H1 (cell line): ENCODE measurements at regions not wholly inside any gene's neighbourhood (a gene's known extent, or its start where the extent isn't known, plus 50 kb on each side); places are given as distances from the start of the nearest gene placed in this dataset.

Source experiments
- CTCF ChIA-PET: fragments of 300-600 bp; sonication (Branson Sonifier 250); formaldehyde crosslinking; loops from one replicate; lab custom pipeline; 2021; ENCODE audit not compliant: partially characterized antibody; lab: Charles Lee
- POLR2A ChIA-PET: fragments of 300-600 bp; sonication (Branson Sonifier 250); formaldehyde crosslinking; loops from one replicate; lab custom pipeline; 2021; ENCODE audit warnings: inconsistent platforms; ENCODE audit not compliant: partially characterized antibody; lab: Charles Lee
- DNase-seq, 2 experiments: peaks; one replicate each; pipeline versions ENCODE4 v3.0.0 to v3.0.0-alpha.2; 2010 to 2022; ENCODE audit warnings: low spot score in 2 of 2, low read depth in 1 of 2, mixed read lengths in 1 of 2
- FAIRE-seq: peaks from 2 replicates; lab custom pipeline; 2011; peaks lifted over from hg19 to GRCh38; lab: Jason Lieb, UNC
- H2AFZ ChIP-seq: 2 replicates; pipeline ENCODE4 v1.8.1; 2012; ENCODE audit warnings: low read length, inconsistent platforms
- H2AK5ac ChIP-seq: 2 replicates; pipeline ENCODE4 v1.6.1; 2013; ENCODE audit warnings: low read depth, low read length
- H2BK120ac ChIP-seq: replicated peaks from 2 replicates; pipeline ENCODE3; 2013; ENCODE audit warnings: low read depth, low read length, inconsistent platforms
- H2BK12ac ChIP-seq: 2 replicates; pipeline ENCODE4 v1.6.1; 2013; ENCODE audit warnings: low read depth, low read length
- H2BK15ac ChIP-seq: 2 replicates; pipeline ENCODE4 v1.6.1; 2013; ENCODE audit warnings: low read length
- H2BK20ac ChIP-seq: 2 replicates; pipeline ENCODE4 v1.6.1; 2013; ENCODE audit warnings: low read length
- H2BK5ac ChIP-seq: 2 replicates; pipeline ENCODE4 v1.6.1; 2013; ENCODE audit warnings: low read depth, low read length
- H3K14ac ChIP-seq: 2 replicates; pipeline ENCODE4 v1.6.1; 2013; ENCODE audit warnings: inconsistent platforms; ENCODE audit not compliant: insufficient read length
- H3K18ac ChIP-seq: 2 replicates; pipeline ENCODE4 v1.6.1; 2013; ENCODE audit warnings: low read length; ENCODE audit errors: extremely low read depth
- H3K23ac ChIP-seq: 2 replicates; pipeline ENCODE4 v1.6.1; 2013; ENCODE audit warnings: inconsistent platforms; ENCODE audit not compliant: insufficient read length
- H3K23me2 ChIP-seq: 2 replicates; pipeline ENCODE4 v1.6.1; 2013; ENCODE audit warnings: low read depth, low read length
- H3K27ac ChIP-seq: 2 replicates; pipeline ENCODE4 v1.6.1; 2011; ENCODE audit warnings: low read depth, low read length, inconsistent platforms
- H3K27me3 ChIP-seq, 4 experiments: replicated peaks in 1 of 4; 1 replicate in 1 of 4; 2 replicates in 3 of 4; pipeline versions ENCODE4 v1.6.1 to v1.8.1; 2011 to 2013; ENCODE audit warnings: low read length in 3 of 4, mild to moderate bottlenecking in 3 of 4, inconsistent platforms in 2 of 4, mixed read lengths in 2 of 4, moderate library complexity in 1 of 4; ENCODE audit not compliant: control insufficient read depth in 3 of 4, insufficient read depth in 3 of 4; ENCODE audit errors: extremely low read depth in 1 of 4
- H3K36me3 ChIP-seq, 4 experiments: 2 replicates each; pipeline versions ENCODE4 v1.6.1 to v1.8.1; 2011 to 2013; ENCODE audit warnings: mild to moderate bottlenecking in 4 of 4, low read length in 3 of 4, moderate library complexity in 2 of 4, control low read depth in 1 of 4, inconsistent platforms in 1 of 4; ENCODE audit not compliant: insufficient read depth in 4 of 4, control insufficient read depth in 2 of 4
- H3K4ac ChIP-seq: replicated peaks from 2 replicates; pipeline ENCODE3; 2013; ENCODE audit warnings: low read length, low read depth, mixed read lengths, inconsistent platforms; ENCODE audit not compliant: insufficient read length
- H3K4me1 ChIP-seq, 4 experiments: replicated peaks in 1 of 4; 1 replicate in 1 of 4; 2 replicates in 3 of 4; pipeline versions ENCODE4 v1.6.1 to v1.8.1; 2011 to 2013; ENCODE audit warnings: low read length in 3 of 4, inconsistent platforms in 2 of 4, mixed read lengths in 1 of 4; ENCODE audit not compliant: insufficient read depth in 4 of 4, control insufficient read depth in 3 of 4
- H3K4me2 ChIP-seq, 2 experiments: 2 replicates each; pipeline versions ENCODE4 v1.6.1 to v1.8.1; 2011 to 2013; ENCODE audit warnings: low read depth in 2 of 2, low read length in 2 of 2, control low read depth in 1 of 2, inconsistent platforms in 1 of 2, mild to moderate bottlenecking in 1 of 2; ENCODE audit not compliant: insufficient read depth in 1 of 2
- H3K4me3 ChIP-seq, 4 experiments: fragments of 200-600, 300-600 bp in 1 of 4; sonication (generic), shearing (Covaris generic), sonication (Bioruptor Twin) in 1 of 4; 2 replicates each; pipeline versions ENCODE4 v1.5.1 to v1.8.1; 2011 to 2016; ENCODE audit warnings: low read length in 4 of 4, low read depth in 3 of 4, control low read depth in 2 of 4, inconsistent platforms in 2 of 4, mild to moderate bottlenecking in 2 of 4, mixed read lengths in 1 of 4, moderate library complexity in 1 of 4; ENCODE audit not compliant: insufficient read depth in 2 of 4; ENCODE audit errors: extremely low read depth in 1 of 4
- H3K56ac ChIP-seq: replicated peaks from 2 replicates; pipeline ENCODE3; 2013; ENCODE audit warnings: low read depth, mild to moderate bottlenecking, mixed read lengths, low read length, inconsistent platforms; ENCODE audit not compliant: insufficient read length
- H3K79me1 ChIP-seq: 2 replicates; pipeline ENCODE4 v1.6.1; 2013; ENCODE audit warnings: low read depth, low read length, control low read depth
- H3K79me2 ChIP-seq, 2 experiments: 2 replicates each; pipeline versions ENCODE4 v1.6.1 to v1.8.1; 2012 to 2013; ENCODE audit warnings: low read length in 2 of 2, mild to moderate bottlenecking in 2 of 2, inconsistent platforms in 1 of 2; ENCODE audit not compliant: insufficient read depth in 2 of 2, control insufficient read depth in 1 of 2
- H3K9ac ChIP-seq, 4 experiments: replicated peaks in 1 of 4; 1 replicate in 1 of 4; 2 replicates in 3 of 4; pipeline versions ENCODE4 v1.6.1 to v1.8.1; 2011 to 2013; ENCODE audit warnings: low read depth in 3 of 4, low read length in 3 of 4, control low read depth in 2 of 4, mild to moderate bottlenecking in 2 of 4, moderate library complexity in 2 of 4, inconsistent platforms in 1 of 4; ENCODE audit errors: extremely low read depth in 1 of 4
- H3K9me3 ChIP-seq, 2 experiments: 2 replicates each; pipeline versions ENCODE4 v1.6.1 to v1.8.1; 2012 to 2013; ENCODE audit warnings: mild to moderate bottlenecking in 2 of 2, moderate library complexity in 2 of 2, control low read depth in 1 of 2, inconsistent platforms in 1 of 2, low read depth in 1 of 2, low read length in 1 of 2, mixed read lengths in 1 of 2; ENCODE audit not compliant: insufficient read depth in 2 of 2
- H4K20me1 ChIP-seq, 2 experiments: replicated peaks in 1 of 2; 2 replicates each; pipeline versions ENCODE3 to v1.8.1; 2011 to 2013; ENCODE audit warnings: inconsistent platforms in 2 of 2, low read length in 2 of 2, mild to moderate bottlenecking in 1 of 2; ENCODE audit not compliant: insufficient read depth in 2 of 2, control insufficient read depth in 1 of 2
- H4K5ac ChIP-seq: 2 replicates; pipeline ENCODE4 v1.6.1; 2013; ENCODE audit warnings: low read length, low read depth, mixed read lengths, inconsistent platforms; ENCODE audit not compliant: insufficient read length
- H4K8ac ChIP-seq: 2 replicates; pipeline ENCODE4 v1.8.0; 2013; ENCODE audit warnings: mild to moderate bottlenecking, moderate library complexity, low read length, inconsistent platforms; ENCODE audit not compliant: insufficient read depth; ENCODE audit errors: extremely low read depth
- H4K91ac ChIP-seq: replicated peaks from 2 replicates; pipeline ENCODE3; 2013; ENCODE audit warnings: low read length, mixed read lengths, inconsistent platforms; ENCODE audit not compliant: insufficient read length
- GTF2F1 ChIP-seq: IDR thresholded peaks from 2 replicates; pipeline ENCODE4 v1.6.1; 2012; ENCODE audit warnings: low read depth, low read length, improper control_type of control experiment, borderline replicate concordance
- RAD21 ChIP-seq, 2 experiments: IDR thresholded peaks in 1 of 2; conservative IDR thresholded peaks in 1 of 2; 2 replicates each; pipeline ENCODE4 v1.6.1; 2011; ENCODE audit warnings: low read depth in 2 of 2, low read length in 2 of 2, improper control_type of control experiment in 1 of 2, inconsistent platforms in 1 of 2, mild to moderate bottlenecking in 1 of 2, moderate library complexity in 1 of 2
- RNF2 ChIP-seq: fragments of 200-900, 300-1000 bp; sonication (generic); IDR thresholded peaks from 2 replicates; pipeline ENCODE4 v1.7.1; 2016; ENCODE audit warnings: borderline replicate concordance, low read depth, mild to moderate bottlenecking, antibody characterized with exemption, low read length; ENCODE audit not compliant: poor library complexity, severe bottlenecking; ENCODE audit errors: missing control alignments

DNA sequence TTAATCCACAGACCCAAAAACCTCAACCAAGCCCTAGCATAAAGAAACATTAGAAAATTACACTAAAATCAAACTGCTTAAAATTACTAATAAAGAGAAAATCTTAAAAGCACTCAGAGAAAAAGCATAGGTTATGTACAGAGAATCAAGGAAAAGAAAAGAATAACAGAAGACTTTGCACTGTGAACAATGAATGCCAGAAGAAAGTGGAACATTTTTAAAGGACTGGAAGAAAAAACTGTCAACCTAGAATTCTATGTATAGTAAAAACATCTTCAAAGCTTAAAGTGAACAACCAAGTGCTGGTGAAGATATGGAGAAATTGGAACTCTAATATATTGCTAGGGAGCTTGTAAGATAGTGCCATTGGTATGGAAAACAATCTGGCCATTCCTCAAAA, 82.7 kb upstream of the SLC6A11 start:
- no peak overlapping the region for H3K4ac ChIP-seq
- peaks cover 2% of the 10 kb centered on the region; the same call in 1 of the 2 replicates for H3K23me2 ChIP-seq
- no peak overlapping the region for H4K8ac ChIP-seq
- no peaks in the 10 kb centered on the region for H3K79me1 ChIP-seq
- H3K18ac ChIP-seq, result no peak overlapping the region
- H2BK5ac ChIP-seq, result no peak overlapping the region
- no peak overlapping the region for H3K14ac ChIP-seq
- no peak overlapping the region for H4K5ac ChIP-seq
- H4K20me1 ChIP-seq, result no peaks in the 10 kb centered on the region
- H3K27ac ChIP-seq, result no peak overlapping the region
- CTCF ChIA-PET, result no interaction called here
- H3K56ac ChIP-seq, result no peak overlapping the region
- H3K9ac ChIP-seq, result no peak overlapping the region
- H3K79me2 ChIP-seq, result no peaks in the 10 kb centered on the region
- H4K91ac ChIP-seq, result no peak overlapping the region
- no peak overlapping the region for H3K4me3 ChIP-seq
- no peak overlapping the region for H3K4me2 ChIP-seq
- no peak overlapping the region for H2AK5ac ChIP-seq
- H2BK20ac ChIP-seq, result no peak overlapping the region
- FAIRE-seq (no peak), DNase-seq (no peak)
- POLR2A ChIA-PET, result no interaction called here
- no peaks in the 10 kb centered on the region for H3K36me3 ChIP-seq
- peaks cover 0 to 6% (median 3%) of the 10 kb centered on the region in 4 experiments; a peak in 3 of 7 replicates for H3K27me3 ChIP-seq
- H2BK15ac ChIP-seq, result no peak overlapping the region
- TF ChIP-seq RAD21 (IDR thresholded peaks at IDR 0.05 in 1 of 2, conservative IDR thresholded peaks at IDR 0.05 in 1 of 2; ENCODE audit: low read depth in 2 of 2, low read length in 2 of 2) (no peak), RNF2 (no peak), GTF2F1 (no peak)
- no peak overlapping the region for H2AFZ ChIP-seq
- no peaks in the 10 kb centered on the region for H3K4me1 ChIP-seq
- no peak overlapping the region for H3K23ac ChIP-seq
- H2BK12ac ChIP-seq, result no peak overlapping the region
- no peak overlapping the region for H2BK120ac ChIP-seq
- H3K9me3 ChIP-seq, result peaks cover 6 to 17% of the 10 kb centered on the region in 2 experiments; a peak in 3 of 4 replicates
